GM13976 (cell line): ENCODE measurements at regions not wholly inside any gene's neighbourhood (a gene's known extent, or its start where the extent isn't known, plus 50 kb on each side); places are given as distances from the start of the nearest gene placed in this dataset.

Source experiments
- DNase-seq: peaks from one replicate; pipeline ENCODE4 v3.0.0; 2012; ENCODE audit warnings: low spot score
- in situ Hi-C: fragments of 300-500 bp; cut with MboI; formaldehyde crosslinking; loops from one replicate; pipeline ENCODE4 v1.12.0; 2022; ENCODE audit warnings: low sequenced_read_pairs, mixed read lengths, inconsistent platforms; ENCODE audit not compliant: unreplicated experiment
- TF ChIP-seq, protein P1 (sequence below): IDR thresholded peaks from 2 replicates; pipeline ENCODE4 v1.5.1; 2012; ENCODE audit warnings: borderline replicate concordance, mild to moderate bottlenecking; ENCODE audit not compliant: insufficient read depth; ENCODE audit errors: extremely low read depth, missing control alignments, control extremely low read depth

- TF ChIP-seq, protein P1, sequence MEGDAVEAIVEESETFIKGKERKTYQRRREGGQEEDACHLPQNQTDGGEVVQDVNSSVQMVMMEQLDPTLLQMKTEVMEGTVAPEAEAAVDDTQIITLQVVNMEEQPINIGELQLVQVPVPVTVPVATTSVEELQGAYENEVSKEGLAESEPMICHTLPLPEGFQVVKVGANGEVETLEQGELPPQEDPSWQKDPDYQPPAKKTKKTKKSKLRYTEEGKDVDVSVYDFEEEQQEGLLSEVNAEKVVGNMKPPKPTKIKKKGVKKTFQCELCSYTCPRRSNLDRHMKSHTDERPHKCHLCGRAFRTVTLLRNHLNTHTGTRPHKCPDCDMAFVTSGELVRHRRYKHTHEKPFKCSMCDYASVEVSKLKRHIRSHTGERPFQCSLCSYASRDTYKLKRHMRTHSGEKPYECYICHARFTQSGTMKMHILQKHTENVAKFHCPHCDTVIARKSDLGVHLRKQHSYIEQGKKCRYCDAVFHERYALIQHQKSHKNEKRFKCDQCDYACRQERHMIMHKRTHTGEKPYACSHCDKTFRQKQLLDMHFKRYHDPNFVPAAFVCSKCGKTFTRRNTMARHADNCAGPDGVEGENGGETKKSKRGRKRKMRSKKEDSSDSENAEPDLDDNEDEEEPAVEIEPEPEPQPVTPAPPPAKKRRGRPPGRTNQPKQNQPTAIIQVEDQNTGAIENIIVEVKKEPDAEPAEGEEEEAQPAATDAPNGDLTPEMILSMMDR: peak; percentile 41
- in situ Hi-C loops: no loop called here
- DNase-seq: peak; percentile 59
Measured at GRCh38 chr14:65286443-65286842, 126.1 kb upstream of the FUT8 start.

DNA sequence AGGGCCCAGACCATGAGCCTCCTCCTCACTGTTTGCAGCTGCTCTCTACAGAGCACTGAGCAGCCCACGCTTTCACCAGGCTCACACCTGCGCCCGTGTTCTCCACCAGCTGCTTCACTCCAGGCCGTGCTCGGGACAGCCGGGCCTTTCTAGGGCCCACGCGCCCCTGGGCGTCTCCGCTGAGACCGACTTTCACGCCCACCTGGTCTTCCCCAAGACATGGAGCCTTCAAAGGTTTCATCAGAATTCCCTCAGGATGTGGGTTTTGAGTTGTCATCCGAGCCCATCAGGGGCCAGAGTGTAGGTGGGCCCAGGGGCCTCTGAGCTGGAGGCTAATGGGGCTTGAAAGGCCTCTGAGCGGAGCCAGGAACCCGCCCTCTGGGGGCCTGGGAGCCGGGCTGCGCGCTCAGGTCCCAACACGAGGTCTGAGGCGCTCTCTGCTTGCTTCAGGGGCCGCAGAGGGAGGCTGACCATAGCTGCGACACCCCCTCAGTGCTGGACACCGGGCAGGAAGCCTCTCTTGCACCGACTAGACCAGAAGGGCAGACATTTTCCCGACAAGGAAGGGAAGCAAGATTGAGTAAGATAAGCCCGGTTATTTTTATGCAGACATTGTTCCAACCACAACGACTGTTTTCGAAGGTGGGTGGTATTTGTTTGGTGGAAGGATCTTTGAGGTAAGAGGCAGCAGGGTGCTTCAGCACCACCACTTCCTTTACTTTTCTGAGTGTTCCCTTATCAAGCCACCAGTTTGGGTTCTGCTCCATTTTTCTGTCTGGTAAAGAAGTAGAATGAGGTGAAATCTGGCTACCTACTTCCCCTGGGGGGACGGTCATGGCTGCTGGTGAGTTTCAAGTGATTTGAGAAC is 125.0 kb upstream of the FUT8 start:
- TF ChIP-seq, protein P1: no peak
- DNase-seq: peak; percentile 81

DNA sequence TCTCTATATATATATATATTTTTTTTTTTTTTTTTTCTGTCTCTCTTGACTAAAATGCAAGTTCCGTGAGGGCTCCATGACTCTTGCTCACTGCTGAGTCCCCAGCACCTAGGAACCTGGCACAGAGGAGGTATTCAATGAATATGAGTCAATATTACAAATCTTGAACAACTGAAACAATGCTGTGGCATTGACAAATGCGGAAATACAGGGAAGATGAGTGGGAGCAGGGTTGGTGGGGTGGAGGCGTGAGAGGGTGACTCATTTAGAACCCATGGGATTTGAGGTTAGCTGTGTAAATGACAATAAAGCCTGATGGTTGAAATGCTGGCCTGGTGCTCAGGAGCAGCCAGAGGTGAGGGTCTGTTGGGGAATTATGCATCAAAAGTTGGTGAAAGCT is 121.7 kb upstream of the FUT8 start:
- TF ChIP-seq, protein P1: no peak
- no peak for DNase-seq

More for the DNA sequence above, 125.0 kb upstream of the FUT8 start:
- in situ Hi-C loops: no loop called here

DNA sequence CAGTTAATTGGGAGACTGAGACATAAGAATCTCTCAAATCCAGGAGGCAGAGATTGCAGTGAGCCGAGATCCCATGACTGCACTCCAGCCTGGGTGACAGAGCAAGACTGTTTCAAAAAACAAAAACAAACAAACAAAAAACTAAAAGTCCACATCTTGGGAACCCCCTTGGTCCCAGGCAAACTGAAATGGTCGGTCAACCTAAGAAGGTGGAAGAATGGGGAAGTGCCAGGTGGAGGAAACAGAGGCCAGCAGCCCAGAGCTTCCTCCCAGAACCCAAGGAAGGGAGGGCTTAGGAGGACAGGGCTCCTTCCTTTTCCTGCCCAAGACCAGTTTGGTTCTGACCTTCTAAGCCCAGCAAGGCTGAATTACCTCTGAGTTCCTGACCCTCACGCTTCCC is 121.0 kb upstream of the FUT8 start:
- no peak for DNase-seq
- in situ Hi-C loops: no loop called here
- TF ChIP-seq, protein P1: no peak

More for the DNA sequence above, 121.7 kb upstream of the FUT8 start:
- in situ Hi-C loops: no loop called here

- TF ChIP-seq, protein P1: no peak
Measured at GRCh38 chr14:65294816-65295215, 117.7 kb upstream of the FUT8 start.

GRCh38 chr14:65296402-65296801 is 116.1 kb upstream of the FUT8 start:
- in situ Hi-C loops: no loop called here
- TF ChIP-seq, protein P1: no peak
- no peak for DNase-seq

More at GRCh38 chr14:65294816-65295215, 117.7 kb upstream of the FUT8 start:
- DNase-seq: no peak
- in situ Hi-C loops: no loop called here

DNA sequence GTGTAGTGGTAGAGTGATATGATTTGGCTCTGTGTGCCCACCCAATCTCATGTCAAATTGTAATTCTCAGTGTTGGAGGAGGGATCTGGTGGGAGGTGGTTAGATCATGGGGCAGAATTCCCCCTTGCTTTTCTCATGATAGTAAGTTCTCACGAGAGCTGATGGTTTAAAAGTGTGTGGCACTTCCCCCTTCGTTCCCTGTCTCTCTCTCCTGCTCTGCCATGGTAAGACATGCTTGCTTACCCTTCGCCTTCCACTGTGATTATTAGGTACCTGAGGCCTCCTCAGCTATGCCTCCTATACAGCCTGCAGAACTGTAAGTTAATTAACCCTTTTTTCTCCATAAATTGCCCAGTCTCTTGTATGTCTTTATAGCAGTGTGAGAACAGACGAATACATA is 115.7 kb upstream of the FUT8 start:
- TF ChIP-seq, protein P1: no peak
- in situ Hi-C loops: no loop called here
- no peak for DNase-seq
